8988T (cell line): ENCODE measurements at regions not wholly inside any gene's neighbourhood (a gene's known extent, or its start where the extent isn't known, plus 50 kb on each side); places are given as distances from the start of the nearest gene placed in this dataset.

Source experiments
- DNase-seq: peaks from one replicate; pipeline ENCODE4 v3.0.0; 2011

DNA sequence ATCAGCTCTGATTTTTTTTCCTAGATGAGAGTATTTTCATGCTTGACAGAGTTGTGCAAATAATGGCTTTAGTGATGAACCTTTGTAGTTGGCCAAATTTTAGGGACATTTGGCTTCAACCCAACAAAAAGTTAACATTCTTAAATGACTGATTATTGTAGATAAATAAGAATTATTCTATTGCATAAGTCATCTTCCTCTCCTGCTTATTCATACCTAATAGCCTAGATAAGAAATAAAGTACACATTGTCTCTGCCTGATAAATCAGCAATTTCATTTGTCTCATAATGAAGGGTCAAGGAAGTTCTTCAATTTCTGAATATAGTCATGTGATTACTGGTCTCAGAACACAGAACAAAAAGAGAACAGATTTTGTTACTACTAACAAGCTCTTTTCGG lies 428.9 kb upstream of the IL12A start:
- DNase-seq: no peak

DNA sequence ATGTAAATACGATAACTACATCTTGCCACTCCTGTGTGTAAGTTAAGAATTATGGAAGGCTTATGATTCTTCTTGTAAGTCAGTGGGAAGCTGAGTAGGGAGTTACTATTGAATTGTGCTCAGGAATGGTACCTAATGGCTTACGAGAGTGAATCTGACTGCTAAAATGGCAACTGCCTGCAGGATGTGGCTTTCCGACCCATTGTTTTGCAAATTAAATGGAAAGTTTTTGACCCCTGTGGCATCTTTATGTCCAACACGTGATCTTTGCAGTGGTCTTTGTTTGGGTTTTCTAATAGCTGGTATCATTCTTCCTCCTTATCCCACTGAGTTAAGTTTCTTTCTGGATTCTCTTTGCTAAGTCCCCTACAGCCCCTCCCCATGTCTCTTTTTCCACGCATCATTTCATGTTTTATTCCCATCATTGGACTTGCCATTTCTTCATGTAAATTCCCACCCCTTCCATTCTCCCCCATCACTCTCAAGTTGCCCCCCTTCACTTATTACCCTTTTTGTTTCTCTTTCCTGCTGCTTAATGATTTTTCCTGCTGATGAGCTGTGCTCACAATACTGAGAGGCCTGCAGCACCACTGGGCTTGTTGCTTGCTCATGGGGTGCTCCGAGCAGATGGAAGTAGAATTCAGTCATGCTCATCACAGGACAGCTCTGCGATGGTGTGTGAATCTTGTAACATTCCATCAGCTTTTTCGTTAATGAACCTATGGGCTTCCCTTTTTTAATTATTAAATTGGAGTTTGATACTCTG lies 428.2 kb upstream of the IL12A start:
- DNase-seq: no peak

DNA sequence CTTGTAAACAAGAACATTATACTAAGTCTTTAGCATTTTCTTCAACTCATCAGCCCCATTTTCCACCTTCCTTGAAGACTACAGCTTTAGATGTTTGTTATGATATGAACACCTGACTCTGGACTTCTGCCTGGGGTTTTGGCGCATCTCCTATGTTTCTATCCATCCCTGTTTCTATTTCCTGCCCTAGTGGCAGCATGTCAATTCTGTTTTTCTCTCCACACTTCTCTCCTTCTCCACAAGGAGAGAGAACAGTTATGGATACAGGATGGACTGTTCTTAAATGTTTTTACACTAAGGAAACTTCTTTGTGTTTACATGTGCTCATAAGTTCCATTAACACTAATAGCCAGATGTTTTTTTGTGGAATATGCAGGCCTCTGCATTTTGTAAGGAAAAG lies 423.3 kb upstream of the IL12A start:
- no peak for DNase-seq

DNA sequence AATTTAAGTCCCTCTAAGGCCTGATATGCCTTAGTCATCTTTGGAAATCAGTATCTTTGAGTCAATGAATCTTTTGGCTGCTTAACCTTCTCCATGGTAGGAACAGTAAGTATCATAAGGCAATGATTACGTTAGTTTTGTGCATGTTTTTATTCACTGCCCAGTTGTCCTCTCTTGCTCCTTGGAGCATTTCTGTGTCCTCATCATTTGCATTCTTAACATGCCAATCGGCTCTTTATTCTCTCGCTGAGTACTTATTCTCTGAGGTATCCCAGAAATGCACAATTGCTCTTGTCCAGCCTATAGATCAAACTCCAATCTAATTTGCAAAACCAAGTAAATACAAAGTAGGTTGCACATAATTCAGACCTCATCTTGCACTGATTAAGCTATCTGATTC lies 405.0 kb upstream of the IL12A start:
- no peak for DNase-seq

DNA sequence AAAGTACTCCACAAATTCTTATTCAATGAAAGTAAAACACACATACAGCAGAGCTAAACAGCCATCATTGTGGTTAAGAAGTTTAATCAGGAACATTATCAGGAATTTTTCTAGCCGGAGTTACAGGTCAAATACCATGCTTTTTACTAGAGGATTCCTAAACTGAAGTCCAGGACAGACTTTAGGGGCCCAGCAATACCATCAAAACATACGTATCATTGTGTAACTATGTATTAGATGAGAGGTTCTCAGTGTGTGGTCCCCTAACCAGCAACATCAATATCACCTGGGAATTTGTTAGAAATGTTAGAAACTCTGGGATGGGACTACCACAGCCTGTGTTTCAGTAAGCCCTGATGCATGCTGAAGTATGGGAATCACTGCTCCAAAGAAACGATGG lies 404.2 kb upstream of the IL12A start:
- no peak for DNase-seq

DNA sequence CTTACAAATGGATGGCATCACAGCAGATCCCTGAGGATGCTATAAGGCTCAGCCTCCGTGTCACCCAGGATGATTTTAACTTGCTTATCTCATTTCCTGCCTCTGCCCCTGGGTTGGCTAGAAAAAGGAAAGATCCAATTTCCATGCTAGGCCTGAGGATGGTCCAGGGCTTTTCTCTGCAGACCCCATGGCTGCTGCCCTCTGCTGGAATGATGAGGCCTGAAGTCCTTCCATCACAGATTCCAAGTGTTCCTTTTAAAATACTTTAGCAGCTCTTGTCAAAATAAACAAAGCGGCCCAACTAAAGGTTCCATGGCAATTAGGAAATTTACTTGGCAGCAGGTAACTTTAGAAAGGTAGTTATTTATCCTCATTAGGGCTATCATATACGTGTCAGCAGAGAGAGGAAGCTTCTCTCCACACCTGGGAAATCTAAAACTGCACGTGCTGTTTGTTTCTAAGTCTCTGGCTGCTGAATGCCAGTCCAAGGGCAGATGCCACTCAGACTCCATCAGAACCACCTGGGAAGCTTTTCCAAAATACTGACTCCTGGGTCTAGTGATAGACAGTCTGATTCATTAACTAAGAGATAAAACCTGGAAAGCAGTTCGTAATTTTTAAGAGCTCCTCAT lies 401.9 kb upstream of the IL12A start:
- no peak for DNase-seq

DNA sequence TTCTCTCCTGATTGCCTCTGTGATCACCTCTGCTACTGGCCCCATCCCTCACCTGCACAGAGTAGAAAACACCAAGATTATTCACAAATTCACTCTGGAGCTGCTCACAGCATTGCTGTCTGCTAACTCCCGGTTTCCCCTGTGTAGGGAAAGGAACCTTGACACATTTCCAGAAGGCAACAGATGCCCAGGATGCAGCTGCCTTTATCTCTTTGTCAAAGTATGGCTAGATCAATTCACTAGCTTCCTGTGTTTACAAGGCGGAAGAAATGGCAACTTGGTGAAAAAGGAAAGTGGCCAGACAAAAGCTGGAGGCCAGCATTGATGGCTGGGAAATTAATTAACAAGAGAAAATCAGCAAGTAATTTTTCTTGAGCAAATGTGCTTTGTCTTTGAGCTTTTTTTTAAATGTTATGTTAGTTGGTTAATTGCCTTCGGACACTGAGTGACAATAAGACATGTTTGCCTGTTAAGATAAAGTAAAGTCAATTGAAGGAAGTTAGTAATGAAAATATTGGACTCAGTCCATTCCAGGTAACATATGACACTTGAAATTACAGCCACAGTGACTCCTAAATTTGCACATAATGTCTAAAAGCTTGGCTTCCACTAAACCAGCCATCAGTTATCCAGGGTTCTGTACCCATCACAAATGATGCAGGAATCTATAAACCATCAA lies 394.6 kb upstream of the IL12A start:
- DNase-seq: no peak

DNA sequence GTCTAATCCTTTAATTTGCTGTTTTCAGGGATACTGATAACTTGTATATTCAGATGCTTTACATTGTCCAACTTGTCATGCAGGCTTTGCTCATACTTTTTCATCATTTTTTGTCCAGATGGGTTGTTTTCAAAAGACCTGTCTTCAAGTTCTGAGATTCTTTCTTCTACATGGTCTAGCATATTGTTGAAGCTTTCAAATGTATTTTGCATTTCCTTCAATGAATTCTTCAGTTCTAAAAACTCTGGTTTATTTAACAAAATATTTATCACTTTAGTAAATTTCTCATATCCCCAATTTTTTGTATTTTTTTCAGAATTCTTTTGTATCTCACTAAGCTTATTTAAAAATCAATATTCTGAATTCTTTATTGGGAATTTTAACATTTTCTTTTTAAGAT lies 388.3 kb upstream of the IL12A start:
- no peak for DNase-seq

DNA sequence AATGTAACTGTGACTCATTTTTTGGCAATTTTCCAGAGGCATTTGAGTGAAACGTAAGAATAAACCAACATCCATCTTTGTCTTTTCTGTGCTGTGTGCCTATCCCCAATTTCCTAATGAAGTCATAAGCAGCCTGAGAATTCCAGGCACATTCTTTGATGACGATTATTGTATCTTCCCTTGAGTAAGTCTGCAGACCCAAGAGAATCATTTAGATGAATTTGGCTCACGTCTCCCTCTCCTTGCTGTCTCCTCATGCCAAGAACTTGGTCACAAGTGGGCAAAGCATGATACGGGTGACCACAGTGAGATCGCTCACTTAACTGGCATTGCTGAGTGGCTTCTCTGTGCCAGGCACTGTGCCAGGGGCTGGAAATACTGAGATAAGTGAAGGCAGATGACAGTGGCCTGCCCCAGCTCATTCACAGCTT lies 384.5 kb upstream of the IL12A start:
- no peak for DNase-seq

DNA sequence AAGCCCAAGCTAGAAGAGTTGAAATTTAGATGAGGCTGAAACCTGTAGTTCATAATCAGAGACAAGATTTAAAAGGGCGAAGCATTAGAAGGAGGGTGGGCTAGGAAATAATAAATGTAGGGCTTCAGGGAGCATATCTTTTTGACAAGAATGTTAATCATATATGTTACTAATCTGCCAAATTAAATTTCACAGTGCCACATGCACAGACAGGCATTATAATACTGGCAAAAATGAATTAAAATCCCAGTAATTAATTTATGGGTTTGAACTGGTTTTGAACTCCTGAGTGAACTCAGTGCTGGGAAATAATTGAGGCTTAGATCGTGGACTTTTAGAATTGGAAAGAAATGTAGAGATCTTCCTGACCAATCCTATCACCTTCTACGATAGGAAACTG lies 383.5 kb upstream of the IL12A start:
- no peak for DNase-seq

DNA sequence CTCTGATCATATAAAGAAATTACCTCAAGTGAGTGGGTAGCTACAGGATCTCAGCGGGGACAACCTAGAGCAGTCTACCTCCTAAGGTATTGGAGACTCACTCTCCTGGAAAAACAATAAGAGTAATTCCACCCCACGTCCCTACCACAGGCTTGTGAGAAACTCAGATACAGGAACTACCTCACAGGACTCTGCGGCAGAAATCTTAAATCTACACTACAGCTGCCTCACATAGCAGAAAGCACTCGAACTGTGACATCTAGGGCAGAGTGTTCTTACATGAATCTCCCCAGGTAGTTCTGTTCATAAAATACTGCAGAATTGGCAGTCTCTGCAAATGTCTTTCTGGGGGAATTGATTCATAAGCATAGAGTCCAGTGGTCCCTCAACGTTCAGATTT lies 382.9 kb upstream of the IL12A start:
- no peak for DNase-seq

DNA sequence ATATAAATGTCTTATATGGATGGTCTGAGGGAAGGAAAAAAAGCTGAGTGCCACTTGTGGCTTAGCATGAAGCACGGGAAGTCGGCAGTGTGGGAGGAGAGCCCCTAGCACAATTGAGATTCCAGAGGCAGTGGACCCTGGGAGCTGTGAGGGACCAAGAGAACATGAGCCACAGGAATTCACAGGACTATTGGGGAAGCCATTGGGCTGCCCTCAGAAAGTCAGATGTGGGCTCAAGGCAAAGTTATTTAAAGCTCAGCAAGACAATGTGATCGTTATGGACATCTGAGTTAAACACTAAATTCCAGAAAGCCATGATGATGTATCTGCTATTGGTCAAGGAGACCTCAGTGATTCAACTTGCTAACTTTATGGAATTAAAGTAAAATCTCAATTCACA lies 380.8 kb upstream of the IL12A start:
- no peak for DNase-seq

DNA sequence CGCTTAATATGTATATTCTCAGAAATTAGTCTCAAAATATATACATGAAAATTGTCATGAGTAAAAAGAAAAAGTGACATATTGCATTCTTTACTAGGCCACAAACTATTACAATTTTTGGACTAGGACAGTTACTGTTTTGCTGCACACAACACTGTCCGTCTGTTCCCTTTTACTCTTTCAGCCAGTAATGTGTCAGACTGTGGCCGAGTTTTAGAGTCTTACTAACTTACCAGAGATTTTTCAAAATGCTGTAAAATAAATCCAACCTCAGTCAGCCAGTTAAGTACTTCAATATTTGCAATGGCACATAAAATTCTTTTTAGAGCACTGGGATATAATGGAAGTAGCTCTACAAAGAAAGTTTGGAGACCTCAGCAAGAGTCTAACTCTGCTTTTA lies 380.3 kb upstream of the IL12A start:
- DNase-seq: no peak

DNA sequence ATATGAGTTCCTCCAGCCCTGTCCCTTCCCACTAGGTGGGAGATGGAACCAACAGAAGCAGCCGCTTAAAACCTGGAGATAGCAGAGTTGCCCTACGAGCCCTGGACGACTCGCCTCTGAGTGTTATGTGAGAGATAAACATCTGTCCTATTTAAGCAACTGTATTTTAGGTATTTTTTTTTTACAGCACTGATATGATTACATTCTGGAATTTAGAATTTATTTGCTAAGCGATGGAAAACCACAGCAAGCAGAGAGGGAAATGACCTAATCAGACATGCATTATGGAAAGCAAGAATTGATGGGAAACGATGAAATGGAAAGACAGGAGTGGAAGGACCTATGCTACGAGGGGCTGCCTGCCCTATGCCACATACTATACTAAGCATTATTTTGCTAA lies 379.0 kb upstream of the IL12A start:
- DNase-seq: no peak

DNA sequence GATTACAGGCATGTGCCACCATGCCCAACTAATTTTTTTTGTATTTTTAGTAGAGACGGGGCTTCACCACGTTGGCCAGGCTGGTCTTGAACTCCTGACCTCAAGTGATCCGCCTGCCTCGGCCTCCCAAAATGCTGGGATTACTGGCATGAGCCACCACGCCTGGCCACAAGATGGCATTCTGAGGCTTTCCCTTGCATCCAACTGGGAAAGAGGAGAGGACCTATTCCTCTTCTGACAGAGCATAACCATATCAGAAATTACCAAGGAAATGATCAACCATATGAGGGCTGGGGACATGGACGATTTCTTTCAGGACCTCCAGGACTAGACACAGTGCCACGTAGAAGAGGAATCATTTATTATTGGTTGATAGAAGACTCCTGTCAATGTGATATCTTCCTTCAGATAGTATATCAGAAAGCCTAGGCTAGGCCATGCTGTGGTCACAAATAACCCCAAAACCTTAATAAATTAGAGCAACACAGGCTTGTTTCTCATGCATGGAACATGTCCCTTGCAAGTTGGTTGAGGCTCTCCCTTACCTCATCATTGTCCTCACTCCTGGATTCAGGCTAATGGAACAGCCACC lies 372.3 kb upstream of the IL12A start:
- DNase-seq: no peak

DNA sequence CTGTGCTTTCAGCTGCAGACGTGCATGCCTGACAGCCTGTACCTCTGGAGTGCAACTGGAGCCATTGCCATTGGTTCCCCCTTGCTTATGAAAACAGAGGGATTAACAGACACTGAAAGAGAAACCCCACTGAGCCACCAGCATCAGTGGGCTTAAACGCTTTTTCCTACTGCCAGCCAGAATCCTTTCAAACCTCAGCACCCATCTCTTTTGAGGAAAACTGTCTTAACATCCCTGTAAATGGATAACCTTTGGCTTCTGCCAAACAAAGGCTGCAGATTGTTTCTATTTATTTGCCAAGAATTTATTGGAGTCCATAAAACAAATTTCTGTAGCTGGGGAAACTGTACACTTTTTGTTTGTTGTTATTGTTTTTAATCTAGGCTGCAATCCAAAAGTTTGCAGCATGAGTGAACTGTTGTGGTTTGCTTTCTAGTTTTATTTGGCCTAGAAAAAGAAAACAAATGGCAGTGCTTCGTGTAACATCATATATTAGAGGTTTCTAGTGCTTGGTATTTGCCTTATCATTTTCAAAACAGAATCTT lies 369.2 kb upstream of the IL12A start:
- DNase-seq: no peak

DNA sequence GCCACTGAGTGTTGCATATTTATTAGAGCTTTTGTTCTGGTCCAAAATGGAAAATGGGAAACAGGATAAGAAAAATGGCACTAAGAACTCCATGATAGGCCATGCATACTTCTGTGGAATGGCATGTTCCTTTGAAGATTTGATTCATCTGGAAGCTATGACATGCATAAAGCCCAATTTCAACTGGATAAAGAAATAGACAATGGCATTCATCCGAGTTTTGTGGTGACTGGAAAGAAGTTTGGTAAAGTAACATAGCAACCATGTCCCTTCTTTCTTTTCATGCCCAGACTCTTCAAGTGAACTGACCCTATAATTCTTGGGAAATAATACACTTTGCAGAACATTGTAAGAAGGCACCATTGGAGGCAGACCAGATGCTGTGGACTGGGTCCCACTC lies 368.4 kb upstream of the IL12A start:
- DNase-seq: no peak

DNA sequence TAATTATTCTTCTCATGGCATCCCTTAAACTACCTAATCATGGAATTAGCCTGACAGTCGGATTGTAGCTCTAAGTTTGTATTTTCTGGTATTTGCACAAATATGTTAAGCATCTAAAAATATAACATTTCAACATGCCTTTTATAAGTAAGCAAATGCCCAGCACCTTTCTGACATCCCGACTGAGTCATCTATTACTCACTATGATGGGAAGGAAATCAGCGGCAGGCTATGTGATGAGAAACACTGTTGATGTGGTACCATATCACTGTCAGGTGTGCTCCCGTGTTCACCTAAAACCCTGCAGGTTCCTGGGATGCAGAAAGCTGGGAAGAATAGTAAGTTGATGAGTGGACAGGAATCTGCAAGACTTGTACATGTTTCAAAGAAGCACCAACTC lies 367.8 kb upstream of the IL12A start:
- DNase-seq: peak; percentile 20

DNA sequence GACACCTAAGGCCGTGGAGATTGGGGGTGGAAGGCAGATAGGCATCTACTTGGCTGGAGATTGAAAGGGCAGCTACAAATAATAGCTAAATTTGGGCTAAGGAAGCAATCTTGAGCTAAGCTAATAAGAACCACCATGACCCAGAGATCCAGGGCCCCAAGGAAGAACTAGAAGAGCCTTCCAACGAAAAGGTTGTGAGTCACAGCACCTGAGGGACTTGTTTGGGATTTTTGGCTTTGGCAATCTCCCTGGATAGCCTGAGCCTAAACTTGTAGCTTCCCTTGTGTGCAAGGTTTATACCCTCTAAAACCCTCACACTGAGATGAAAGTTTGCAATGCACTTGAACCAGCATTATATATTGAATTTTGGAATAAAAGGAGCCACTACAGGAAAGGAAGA lies 364.0 kb upstream of the IL12A start:
- no peak for DNase-seq

DNA sequence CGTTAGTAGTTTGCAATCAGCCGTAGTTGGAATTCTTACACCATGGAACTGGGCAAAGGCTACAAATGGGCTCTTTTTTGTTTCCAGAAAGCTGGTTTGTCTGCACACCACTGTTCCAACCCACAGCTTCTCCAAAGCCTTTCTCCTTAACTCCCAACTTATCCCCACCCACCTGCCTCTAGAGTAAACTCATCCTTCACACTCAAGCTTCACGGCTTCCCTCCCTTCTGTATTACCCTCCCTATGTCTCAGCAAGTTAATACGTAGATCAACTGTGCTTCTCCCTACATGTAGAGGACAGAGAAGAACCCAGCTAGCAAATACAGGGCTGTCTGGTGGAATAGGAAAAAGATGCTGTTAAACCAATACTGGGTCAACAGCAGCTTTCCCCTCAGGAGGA lies 363.0 kb upstream of the IL12A start:
- DNase-seq: no peak

DNA sequence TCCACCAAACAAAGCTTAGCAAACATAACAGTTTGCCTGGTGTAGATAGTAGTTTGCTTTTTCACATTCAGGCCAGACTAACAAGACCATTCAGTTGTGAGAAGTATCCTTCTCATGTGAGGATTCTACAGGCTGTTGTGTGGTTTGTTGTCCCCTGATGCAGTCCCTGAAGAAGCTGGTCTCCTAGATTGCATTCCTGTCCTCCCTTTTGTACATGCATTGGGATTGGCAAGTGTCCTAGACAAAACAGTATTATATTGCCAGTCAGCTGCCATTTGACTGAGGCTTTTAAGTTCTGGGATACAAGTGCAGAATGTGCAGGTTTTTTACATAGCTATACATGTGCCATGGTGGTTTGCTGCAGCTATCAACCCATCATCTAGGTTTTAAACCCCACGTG lies 362.0 kb upstream of the IL12A start:
- no peak for DNase-seq

DNA sequence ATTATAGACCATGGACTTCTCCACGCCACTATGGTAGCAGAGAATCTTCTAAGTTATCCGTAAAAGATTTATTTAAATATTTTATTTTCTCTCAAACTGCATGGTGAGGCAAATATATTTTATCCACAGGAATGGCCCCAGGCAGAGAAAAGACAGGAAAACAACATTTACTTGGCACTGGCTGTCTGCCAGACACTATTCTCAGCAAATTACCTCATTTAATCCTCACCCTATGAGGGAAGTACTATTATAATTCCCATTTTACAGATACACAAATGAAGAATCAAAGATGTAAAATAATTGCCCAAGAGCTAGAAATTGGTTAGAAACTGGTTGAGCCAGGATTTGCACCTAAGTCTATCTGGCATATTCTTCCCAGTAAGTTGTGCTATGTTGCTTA lies 361.4 kb upstream of the IL12A start:
- no peak for DNase-seq

DNA sequence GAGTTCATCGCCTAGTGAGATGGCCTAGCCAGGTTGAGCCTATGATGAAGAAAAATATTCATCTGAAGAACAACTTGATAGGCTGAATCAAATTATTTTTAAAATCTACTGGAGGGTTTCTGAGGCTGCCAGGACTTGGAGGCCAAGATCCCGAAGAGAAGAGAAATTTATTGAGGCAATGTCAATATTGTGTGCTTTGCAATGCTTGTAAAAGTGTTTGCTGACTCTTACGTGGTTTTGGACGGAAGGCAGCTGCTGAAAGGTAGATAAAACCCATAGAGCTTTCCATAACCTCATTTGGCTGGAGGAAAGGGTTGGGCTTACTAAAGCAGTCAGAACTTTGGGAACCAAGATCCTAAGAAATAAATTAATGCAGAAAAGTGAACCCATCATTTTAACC lies 361.0 kb upstream of the IL12A start:
- no peak for DNase-seq
